Thyroid gland (tissue), 4 donors: ENCODE measurements at regions not wholly inside any gene's neighbourhood (a gene's known extent, or its start where the extent isn't known, plus 50 kb on each side); places are given as distances from the start of the nearest gene placed in this dataset.

ENCODE experiments used
- DNase-seq, 2 donors: peaks; one replicate each; pipeline ENCODE4 v3.0.0-alpha.2; 2019
- H3K27ac ChIP-seq, 3 donors: fragments of 200-600 bp; sonication (generic); 1 replicate in 2 of 3; 2 replicates in 1 of 3; pipeline ENCODE4 v1.5.1; 2016 to 2019; ENCODE audit warnings: mild to moderate bottlenecking in 1 of 3, moderate library complexity in 1 of 3
- H3K27me3 ChIP-seq: fragments of 200-600 bp; sonication (generic); one replicate; pipeline ENCODE4 v1.5.1; 2019
- H3K36me3 ChIP-seq, 2 donors: fragments of 200-600 bp; sonication (generic); one replicate each; pipeline ENCODE4 v1.5.1; 2016 to 2019
- H3K4me1 ChIP-seq, 2 donors: fragments of 200-600 bp; sonication (generic); one replicate each; pipeline ENCODE4 v1.5.1; 2017 to 2019
- H3K4me3 ChIP-seq, 3 donors: fragments of 200-600 bp; sonication (generic); replicated peaks in 1 of 3; 1 replicate in 2 of 3; 2 replicates in 1 of 3; pipeline ENCODE4 v1.5.1; 2016; ENCODE audit warnings: mild to moderate bottlenecking in 1 of 3
- H3K9me3 ChIP-seq: fragments of 200-600 bp; sonication (generic); one replicate; pipeline ENCODE4 v1.5.1; 2017
- POLR2A ChIP-seq, 2 donors: fragments of 450-650 bp; IDR thresholded peaks; one replicate each; pipeline ENCODE4 v1.6.1; 2017; ENCODE audit warnings: antibody characterized with exemption in 2 of 2, mild to moderate bottlenecking in 2 of 2, moderate library complexity in 1 of 2
- WGBS, 2 donors: methylation state at CpG; one replicate each; pipeline ENCODE4 v1.1.5; 2017; 5-methylcytosine and 5-hydroxymethylcytosine counted together
- intact Hi-C: fragments of 100-400 bp; cut with DNase I; formaldehyde crosslinking; loops from one replicate; pipeline ENCODE4 v1.15.1; 2023
- TF ChIP-seq, protein P1 (sequence below), 6 experiments: fragments of 200-600 bp in 3 of 6; fragments of 450-650 bp in 3 of 6; sonication (generic) in 3 of 6; IDR thresholded peaks; one replicate each; pipeline ENCODE4 v1.5.1; 2016 to 2019; ENCODE audit warnings: antibody characterized with exemption in 6 of 6, mild to moderate bottlenecking in 2 of 6, inconsistent platforms in 1 of 6, moderate library complexity in 1 of 6

DNA sequence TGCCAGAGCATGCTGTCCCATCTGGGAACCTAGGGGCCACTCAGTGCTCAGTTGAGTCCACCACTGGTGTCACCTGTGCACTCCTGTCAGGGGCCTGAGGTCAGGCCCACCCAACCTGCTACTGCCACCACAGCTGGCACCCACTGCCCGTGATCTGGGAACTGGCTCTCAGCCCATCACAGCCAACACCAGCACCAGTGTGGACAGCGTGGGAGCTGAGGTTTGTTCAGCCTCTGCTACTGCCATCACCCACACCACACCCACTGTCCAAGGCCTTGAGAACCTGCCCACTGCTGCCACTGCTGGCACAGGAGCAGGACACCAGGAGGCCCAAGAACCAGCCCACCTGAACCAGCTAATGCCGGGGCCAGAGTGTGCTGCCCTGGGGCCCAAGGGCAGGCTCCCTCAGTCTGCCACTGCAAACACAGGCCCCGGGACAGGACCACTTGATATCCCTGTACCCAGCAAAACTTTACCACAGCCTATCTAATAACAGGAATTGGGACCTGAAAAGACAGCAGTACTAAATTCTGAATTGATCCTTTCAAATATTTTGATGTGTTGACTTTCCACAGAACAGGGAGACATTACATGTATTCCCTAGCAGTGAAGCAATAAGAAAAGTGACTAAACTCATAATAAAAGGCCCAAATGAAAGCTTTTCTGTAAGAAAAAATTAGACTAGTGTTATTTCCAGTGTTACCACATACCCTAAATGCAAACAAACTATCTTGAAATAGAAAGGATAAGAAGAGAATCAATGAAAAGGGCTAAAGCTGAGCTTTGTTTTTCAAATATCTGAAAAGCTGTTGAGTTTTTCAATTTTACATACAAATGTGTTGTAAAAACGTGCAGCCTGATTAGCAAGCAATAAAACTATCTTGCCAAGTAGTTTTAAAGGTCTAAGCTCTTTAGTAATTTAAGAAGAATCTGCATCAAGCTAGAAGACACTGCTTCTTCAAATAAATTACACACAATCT is 640.7 kb downstream of the METTL4 start:
- Histone ChIP-seq H3K4me1 (no peaks in the 10 kb centered on the region), H3K36me3 (no peaks in the 10 kb centered on the region), H3K4me3 (no peak overlapping the region), H3K9me3 (no peaks in the 10 kb centered on the region), H3K27me3 (no peaks in the 10 kb centered on the region), H3K27ac (no peak overlapping the region)
- no peak for DNase-seq
- TF ChIP-seq, protein P1, sequence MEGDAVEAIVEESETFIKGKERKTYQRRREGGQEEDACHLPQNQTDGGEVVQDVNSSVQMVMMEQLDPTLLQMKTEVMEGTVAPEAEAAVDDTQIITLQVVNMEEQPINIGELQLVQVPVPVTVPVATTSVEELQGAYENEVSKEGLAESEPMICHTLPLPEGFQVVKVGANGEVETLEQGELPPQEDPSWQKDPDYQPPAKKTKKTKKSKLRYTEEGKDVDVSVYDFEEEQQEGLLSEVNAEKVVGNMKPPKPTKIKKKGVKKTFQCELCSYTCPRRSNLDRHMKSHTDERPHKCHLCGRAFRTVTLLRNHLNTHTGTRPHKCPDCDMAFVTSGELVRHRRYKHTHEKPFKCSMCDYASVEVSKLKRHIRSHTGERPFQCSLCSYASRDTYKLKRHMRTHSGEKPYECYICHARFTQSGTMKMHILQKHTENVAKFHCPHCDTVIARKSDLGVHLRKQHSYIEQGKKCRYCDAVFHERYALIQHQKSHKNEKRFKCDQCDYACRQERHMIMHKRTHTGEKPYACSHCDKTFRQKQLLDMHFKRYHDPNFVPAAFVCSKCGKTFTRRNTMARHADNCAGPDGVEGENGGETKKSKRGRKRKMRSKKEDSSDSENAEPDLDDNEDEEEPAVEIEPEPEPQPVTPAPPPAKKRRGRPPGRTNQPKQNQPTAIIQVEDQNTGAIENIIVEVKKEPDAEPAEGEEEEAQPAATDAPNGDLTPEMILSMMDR (IDR thresholded peaks at IDR 0.05) = no peak
- no peak for TF ChIP-seq POLR2A (IDR thresholded peaks at IDR 0.05)
- intact Hi-C loops = no loop called here
- 47 to 64% methylated on average over 2 to 3 of the region's 5 CpGs for WGBS, 2 donors

DNA sequence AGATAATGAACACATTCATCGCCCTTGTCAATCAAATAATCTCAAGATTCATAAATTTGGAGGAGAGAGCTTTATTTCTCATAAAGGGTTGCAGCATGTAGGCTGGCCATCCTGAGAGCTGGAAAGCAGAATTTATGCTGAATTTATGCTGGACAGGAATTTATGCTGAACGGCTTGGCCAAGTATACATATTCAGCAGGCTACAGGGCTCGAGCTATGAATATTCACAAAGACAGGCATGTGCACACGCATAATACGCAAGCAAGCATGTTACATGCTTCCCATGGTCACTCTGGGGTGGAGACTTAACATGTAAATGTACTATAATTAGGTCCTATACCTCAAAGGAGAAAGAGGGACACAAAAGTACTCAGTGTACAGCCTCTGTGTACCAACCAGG is 618.8 kb downstream of the METTL4 start:
- no peak overlapping the region for H3K27ac ChIP-seq
- intact Hi-C loops = no loop called here
- H3K27me3 ChIP-seq = no peaks in the 10 kb centered on the region
- 80 to 83% methylated on average over 5 of the region's 5 CpGs for WGBS, 2 donors
- TF ChIP-seq, protein P1 (IDR thresholded peaks at IDR 0.05) = no peak
- no peak for TF ChIP-seq POLR2A (IDR thresholded peaks at IDR 0.05)
- H3K4me3 ChIP-seq = no peak overlapping the region
- H3K4me1 ChIP-seq = no peaks in the 10 kb centered on the region
- H3K9me3 ChIP-seq = no peaks in the 10 kb centered on the region
- H3K36me3 ChIP-seq = no peaks in the 10 kb centered on the region
- DNase-seq = no peak

DNA sequence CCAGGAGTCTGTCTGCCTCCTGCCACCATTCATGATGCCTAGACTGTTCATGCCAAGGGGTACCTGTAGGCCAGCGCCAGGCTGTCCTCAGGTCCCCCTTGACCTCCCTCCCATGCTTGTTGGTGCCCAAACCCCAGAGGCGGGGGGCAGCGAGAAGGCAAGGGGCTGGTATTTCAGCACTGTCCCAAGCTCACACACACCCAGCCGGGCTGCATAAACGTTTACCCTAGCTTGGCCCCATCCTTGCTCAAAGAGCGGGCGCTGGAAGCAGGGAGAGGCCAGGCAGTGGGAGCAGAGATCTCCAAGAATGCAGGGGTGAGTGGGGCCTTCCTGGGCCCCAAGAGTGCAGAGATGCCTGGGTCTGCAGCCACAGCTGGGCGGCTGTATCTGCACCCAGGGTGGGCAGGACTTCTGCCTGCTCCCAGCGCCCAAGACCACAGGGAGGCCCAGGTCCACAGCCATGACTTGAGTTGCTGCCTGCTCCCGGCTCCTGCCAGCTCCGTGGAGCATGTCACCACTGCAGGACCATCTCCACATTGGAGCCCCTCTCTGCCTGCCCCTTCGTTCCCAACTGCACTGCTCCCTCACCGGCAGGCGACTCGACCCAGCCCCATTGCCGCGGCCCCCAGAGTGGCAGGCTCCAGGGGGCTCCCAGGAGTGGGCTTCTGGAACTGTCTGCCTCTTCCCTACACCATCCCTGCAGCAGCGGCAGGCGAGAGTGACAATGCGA is 616.6 kb downstream of the METTL4 start:
- Histone ChIP-seq H3K4me3 (no peak overlapping the region), H3K4me1 (no peaks in the 10 kb centered on the region), H3K9me3 (no peaks in the 10 kb centered on the region), H3K36me3 (no peaks in the 10 kb centered on the region), H3K27ac (no peak overlapping the region), H3K27me3 (no peaks in the 10 kb centered on the region)
- WGBS, 2 donors = 91 to 92% methylated on average over 16 to 19 of the region's 20 CpGs
- intact Hi-C loops = no loop called here
- TF ChIP-seq, protein P1 (IDR thresholded peaks at IDR 0.05) = no peak
- no peak for DNase-seq

DNA sequence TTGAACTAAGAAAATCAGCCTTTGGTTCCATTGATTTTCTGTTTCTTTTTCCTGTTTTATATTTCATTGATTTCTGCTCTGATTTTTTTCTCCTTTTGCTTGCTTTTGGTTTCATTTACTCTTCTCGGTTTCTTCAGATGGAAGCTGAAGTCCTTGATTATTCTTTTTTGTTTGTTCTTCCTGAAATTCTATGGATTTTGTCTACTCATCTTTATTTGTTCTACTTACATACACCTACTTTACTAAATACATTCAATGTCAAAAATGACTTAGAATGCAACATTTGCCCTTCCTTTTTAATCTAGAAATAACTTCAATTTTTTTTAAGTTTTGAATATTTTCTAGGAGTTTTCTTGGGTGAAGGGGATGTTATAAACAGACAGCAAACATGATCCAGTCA is 612.5 kb downstream of the METTL4 start:
- no peak overlapping the region for H3K27ac ChIP-seq
- H3K36me3 ChIP-seq = no peaks in the 10 kb centered on the region
- H3K27me3 ChIP-seq = no peaks in the 10 kb centered on the region
- DNase-seq = no peak
- H3K4me3 ChIP-seq = no peak overlapping the region
- H3K9me3 ChIP-seq = no peaks in the 10 kb centered on the region
- H3K4me1 ChIP-seq = no peaks in the 10 kb centered on the region
- intact Hi-C loops = no loop called here
- WGBS, 2 donors = 0 to 88% methylated on average over 1 of the region's 1 CpG
- TF ChIP-seq, protein P1 (IDR thresholded peaks at IDR 0.05) = no peak
- TF ChIP-seq POLR2A (IDR thresholded peaks at IDR 0.05) = no peak

DNA sequence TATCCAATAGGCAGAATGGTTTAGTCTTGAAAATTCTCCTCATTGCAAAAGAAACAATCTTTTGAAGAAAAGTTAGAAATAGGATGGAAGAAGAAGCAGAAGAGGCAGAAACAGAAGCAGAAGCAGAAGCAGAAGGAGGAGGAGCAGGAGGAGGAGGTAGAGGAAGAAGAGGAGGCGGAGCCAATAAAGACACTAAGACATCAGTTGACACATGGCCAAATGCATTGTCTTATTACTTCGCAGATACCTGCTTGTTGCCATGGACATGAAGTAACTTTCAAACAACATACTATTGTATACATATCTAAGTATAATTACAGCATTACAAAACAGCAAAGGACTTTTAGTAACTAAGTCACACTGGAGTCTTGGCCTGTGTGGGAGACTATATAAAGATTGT is 606.3 kb downstream of the METTL4 start:
- H3K36me3 ChIP-seq = no peaks in the 10 kb centered on the region
- H3K27me3 ChIP-seq = no peaks in the 10 kb centered on the region
- no peaks in the 10 kb centered on the region for H3K4me1 ChIP-seq
- DNase-seq = no peak
- H3K9me3 ChIP-seq = no peaks in the 10 kb centered on the region
- no peak overlapping the region for H3K27ac ChIP-seq
- no peak overlapping the region for H3K4me3 ChIP-seq
- TF ChIP-seq, protein P1 (IDR thresholded peaks at IDR 0.05) = no peak
- no peak for TF ChIP-seq POLR2A (IDR thresholded peaks at IDR 0.05)
- WGBS, 2 donors = 85 to 87% methylated on average over 2 of the region's 2 CpGs
- intact Hi-C loops = no loop called here
